Neural cell (in vitro differentiated cells): ENCODE measurements at regions not wholly inside any gene's neighbourhood (a gene's known extent, or its start where the extent isn't known, plus 50 kb on each side); places are given as distances from the start of the nearest gene placed in this dataset.

Experiments
- H2AFZ ChIP-seq: fragments of 200-600, 300-800 bp; sonication (generic), shearing (Covaris generic); 2 replicates; pipeline ENCODE4 v1.6.0; 2014; ENCODE audit warnings: low read depth, mild to moderate bottlenecking, antibody characterized with exemption, low read length, moderate library complexity
- H3F3A ChIP-seq: fragments of 200-600 bp; shearing (Covaris generic); 2 replicates; pipeline ENCODE4 v1.6.1; 2016; ENCODE audit warnings: mild to moderate bottlenecking, moderate library complexity, mixed read lengths, antibody characterized with exemption, low read length; ENCODE audit not compliant: insufficient read depth, poor library complexity, severe bottlenecking
- H3K27ac ChIP-seq: fragments of 200-600, 300-800 bp; sonication (generic), shearing (Covaris generic); 2 replicates; pipeline ENCODE4 v1.5.1; 2014; ENCODE audit warnings: mild to moderate bottlenecking, low read length, moderate library complexity
- H3K27me3 ChIP-seq: fragments of 300-800, 200-600 bp; sonication (generic), shearing (Covaris generic); 2 replicates; pipeline ENCODE4 v1.6.0; 2014; ENCODE audit warnings: mild to moderate bottlenecking, low read depth, low read length, moderate library complexity; ENCODE audit not compliant: insufficient read depth
- H3K36me3 ChIP-seq: fragments of 300-800, 200-600 bp; sonication (generic), shearing (Covaris generic); 2 replicates; pipeline ENCODE4 v1.5.1; 2014; ENCODE audit warnings: mild to moderate bottlenecking, antibody characterized with exemption, low read length, moderate library complexity; ENCODE audit not compliant: insufficient read depth
- H3K4me2 ChIP-seq: fragments of 300-800, 200-600 bp; sonication (generic), shearing (Covaris generic); 2 replicates; pipeline ENCODE4 v1.6.0; 2014; ENCODE audit warnings: mild to moderate bottlenecking, low read length
- H3K4me3 ChIP-seq: fragments of 300-800, 200-600 bp; sonication (generic), shearing (Covaris generic); 2 replicates; pipeline ENCODE4 v1.5.1; 2014; ENCODE audit warnings: mild to moderate bottlenecking, low read length, moderate library complexity
- H3K79me2 ChIP-seq: fragments of 200-600 bp; shearing (Covaris generic); replicated peaks from 2 replicates; pipeline ENCODE4 v1.6.0; 2014; ENCODE audit warnings: mild to moderate bottlenecking, low read length, moderate library complexity; ENCODE audit not compliant: insufficient read depth
- H3K9ac ChIP-seq: fragments of 300-800, 200-600 bp; sonication (generic), shearing (Covaris generic); 2 replicates; pipeline ENCODE4 v1.6.1; 2016; ENCODE audit warnings: mild to moderate bottlenecking, low read length, mixed read lengths
- H3K9me2 ChIP-seq: fragments of 200-600 bp; shearing (Covaris generic); 2 replicates; pipeline ENCODE4 v1.6.1; 2016; ENCODE audit warnings: mild to moderate bottlenecking, low read length, mixed read lengths; ENCODE audit not compliant: insufficient read depth
- H3K9me3 ChIP-seq: fragments of 200-600, 300-800 bp; sonication (generic), shearing (Covaris generic); 2 replicates; pipeline ENCODE4 v1.6.1; 2016; ENCODE audit warnings: mild to moderate bottlenecking, mixed run types, low read length, moderate library complexity, mixed read lengths
- H4K20me1 ChIP-seq: fragments of 200-600 bp; shearing (Covaris generic); 2 replicates; pipeline ENCODE4 v1.6.1; 2016; ENCODE audit warnings: mild to moderate bottlenecking, mixed run types; ENCODE audit not compliant: insufficient read depth
- EP300 ChIP-seq: fragments of 450-650 bp; conservative IDR thresholded peaks from 2 replicates; pipeline ENCODE4 v1.6.1; 2014; ENCODE audit warnings: antibody characterized with exemption, mild to moderate bottlenecking, moderate library complexity; ENCODE audit not compliant: poor library complexity, severe bottlenecking
- EZH2 ChIP-seq: fragments of 200-600, 300-800 bp; shearing (Covaris generic), sonication (generic); IDR thresholded peaks from 2 replicates; pipeline ENCODE4 v1.6.1; 2014; ENCODE audit warnings: antibody characterized with exemption, low read length, borderline replicate concordance, mild to moderate bottlenecking; ENCODE audit not compliant: insufficient read depth, poor library complexity, severe bottlenecking
- MXI1 ChIP-seq: fragments of 450-650 bp; conservative IDR thresholded peaks from 2 replicates; pipeline ENCODE4 v1.6.1; 2014; ENCODE audit warnings: antibody characterized with exemption, mild to moderate bottlenecking; ENCODE audit not compliant: poor library complexity, severe bottlenecking
- POLR2AphosphoS5 ChIP-seq: IDR thresholded peaks from 2 replicates; pipeline ENCODE4 v1.6.1; 2012
- RAD21 ChIP-seq: fragments of 450-650 bp; conservative IDR thresholded peaks from 2 replicates; pipeline ENCODE4 v1.6.1; 2014; ENCODE audit warnings: antibody characterized with exemption, mild to moderate bottlenecking, moderate library complexity
- SMC3 ChIP-seq: fragments of 450-650 bp; conservative IDR thresholded peaks from 2 replicates; pipeline ENCODE4 v1.6.1; 2014; ENCODE audit warnings: antibody characterized with exemption, mild to moderate bottlenecking, moderate library complexity; ENCODE audit not compliant: poor library complexity
- TAF1 ChIP-seq: IDR thresholded peaks from 2 replicates; pipeline ENCODE4 v1.6.1; 2012; ENCODE audit warnings: low read depth
- TF ChIP-seq, protein P1 (sequence below): IDR thresholded peaks from 2 replicates; pipeline ENCODE4 v1.6.1; 2012; ENCODE audit warnings: borderline replicate concordance
- TF ChIP-seq, protein P2 (sequence below): fragments of 450-650 bp; IDR thresholded peaks from 2 replicates; pipeline ENCODE4 v1.5.1; 2014; ENCODE audit warnings: antibody characterized with exemption, mild to moderate bottlenecking, moderate library complexity; ENCODE audit not compliant: poor library complexity, severe bottlenecking

DNA sequence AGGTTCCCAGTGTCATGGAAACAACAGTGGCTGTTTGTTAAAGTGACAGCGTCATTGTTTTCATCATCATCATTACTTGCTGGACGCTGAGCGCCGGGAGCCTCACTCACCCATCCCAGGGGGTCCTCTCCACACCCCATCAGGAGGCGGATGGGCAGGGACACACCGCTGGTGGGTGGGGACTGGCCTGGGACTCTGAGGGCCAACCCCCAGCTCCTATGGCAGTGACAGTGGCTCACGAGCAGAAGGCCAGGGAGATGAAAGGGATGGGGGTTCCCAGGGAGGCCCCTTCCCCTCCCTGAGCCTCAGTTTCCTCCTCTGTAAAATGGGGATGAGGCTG is 76.6 kb upstream of the PRR5 start:
- TF ChIP-seq, protein P1, sequence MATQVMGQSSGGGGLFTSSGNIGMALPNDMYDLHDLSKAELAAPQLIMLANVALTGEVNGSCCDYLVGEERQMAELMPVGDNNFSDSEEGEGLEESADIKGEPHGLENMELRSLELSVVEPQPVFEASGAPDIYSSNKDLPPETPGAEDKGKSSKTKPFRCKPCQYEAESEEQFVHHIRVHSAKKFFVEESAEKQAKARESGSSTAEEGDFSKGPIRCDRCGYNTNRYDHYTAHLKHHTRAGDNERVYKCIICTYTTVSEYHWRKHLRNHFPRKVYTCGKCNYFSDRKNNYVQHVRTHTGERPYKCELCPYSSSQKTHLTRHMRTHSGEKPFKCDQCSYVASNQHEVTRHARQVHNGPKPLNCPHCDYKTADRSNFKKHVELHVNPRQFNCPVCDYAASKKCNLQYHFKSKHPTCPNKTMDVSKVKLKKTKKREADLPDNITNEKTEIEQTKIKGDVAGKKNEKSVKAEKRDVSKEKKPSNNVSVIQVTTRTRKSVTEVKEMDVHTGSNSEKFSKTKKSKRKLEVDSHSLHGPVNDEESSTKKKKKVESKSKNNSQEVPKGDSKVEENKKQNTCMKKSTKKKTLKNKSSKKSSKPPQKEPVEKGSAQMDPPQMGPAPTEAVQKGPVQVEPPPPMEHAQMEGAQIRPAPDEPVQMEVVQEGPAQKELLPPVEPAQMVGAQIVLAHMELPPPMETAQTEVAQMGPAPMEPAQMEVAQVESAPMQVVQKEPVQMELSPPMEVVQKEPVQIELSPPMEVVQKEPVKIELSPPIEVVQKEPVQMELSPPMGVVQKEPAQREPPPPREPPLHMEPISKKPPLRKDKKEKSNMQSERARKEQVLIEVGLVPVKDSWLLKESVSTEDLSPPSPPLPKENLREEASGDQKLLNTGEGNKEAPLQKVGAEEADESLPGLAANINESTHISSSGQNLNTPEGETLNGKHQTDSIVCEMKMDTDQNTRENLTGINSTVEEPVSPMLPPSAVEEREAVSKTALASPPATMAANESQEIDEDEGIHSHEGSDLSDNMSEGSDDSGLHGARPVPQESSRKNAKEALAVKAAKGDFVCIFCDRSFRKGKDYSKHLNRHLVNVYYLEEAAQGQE = no peak
- TF ChIP-seq EZH2 = no peak
- no peak for TF ChIP-seq EP300
- TF ChIP-seq, protein P2, sequence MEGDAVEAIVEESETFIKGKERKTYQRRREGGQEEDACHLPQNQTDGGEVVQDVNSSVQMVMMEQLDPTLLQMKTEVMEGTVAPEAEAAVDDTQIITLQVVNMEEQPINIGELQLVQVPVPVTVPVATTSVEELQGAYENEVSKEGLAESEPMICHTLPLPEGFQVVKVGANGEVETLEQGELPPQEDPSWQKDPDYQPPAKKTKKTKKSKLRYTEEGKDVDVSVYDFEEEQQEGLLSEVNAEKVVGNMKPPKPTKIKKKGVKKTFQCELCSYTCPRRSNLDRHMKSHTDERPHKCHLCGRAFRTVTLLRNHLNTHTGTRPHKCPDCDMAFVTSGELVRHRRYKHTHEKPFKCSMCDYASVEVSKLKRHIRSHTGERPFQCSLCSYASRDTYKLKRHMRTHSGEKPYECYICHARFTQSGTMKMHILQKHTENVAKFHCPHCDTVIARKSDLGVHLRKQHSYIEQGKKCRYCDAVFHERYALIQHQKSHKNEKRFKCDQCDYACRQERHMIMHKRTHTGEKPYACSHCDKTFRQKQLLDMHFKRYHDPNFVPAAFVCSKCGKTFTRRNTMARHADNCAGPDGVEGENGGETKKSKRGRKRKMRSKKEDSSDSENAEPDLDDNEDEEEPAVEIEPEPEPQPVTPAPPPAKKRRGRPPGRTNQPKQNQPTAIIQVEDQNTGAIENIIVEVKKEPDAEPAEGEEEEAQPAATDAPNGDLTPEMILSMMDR = no peak

DNA sequence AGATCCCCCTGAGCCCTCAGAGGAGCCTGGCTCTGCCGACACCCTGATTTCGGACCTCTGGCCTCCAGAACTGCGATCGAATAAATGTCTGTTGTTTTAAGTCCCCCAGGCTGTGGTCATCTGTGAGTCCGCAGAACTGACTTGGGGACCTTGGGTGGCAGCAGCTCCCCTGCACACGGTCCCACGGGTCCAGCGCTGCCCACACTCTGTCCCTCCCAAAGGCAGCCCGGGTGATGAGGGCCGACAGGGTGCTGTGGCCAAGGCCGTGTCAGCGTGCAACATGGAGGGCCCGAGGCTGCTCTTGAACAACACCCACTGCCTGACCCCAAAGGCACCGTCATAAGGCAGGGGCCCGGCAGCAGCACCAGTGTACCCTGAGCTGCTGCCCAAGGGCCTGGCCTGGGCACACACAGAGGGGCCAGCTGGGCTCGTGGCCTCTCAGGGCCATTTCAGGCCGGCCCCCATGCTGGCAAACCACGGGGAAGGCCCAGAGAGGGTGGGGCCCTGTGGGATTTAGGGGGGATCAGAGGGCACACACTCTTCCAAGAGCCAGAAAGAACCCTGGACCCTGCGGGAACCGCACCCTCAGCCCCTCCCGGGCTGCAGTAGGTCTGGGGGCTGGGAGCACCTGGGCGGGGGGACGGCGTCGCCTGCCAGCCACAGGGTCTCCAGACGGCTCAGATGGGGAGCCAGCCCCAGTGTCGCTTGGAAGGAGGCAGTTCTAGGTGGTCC is 77.1 kb upstream of the PRR5 start:
- Histone ChIP-seq H2AFZ (no peak overlapping the region), H3K9ac (peak overlapping the region; percentile 58), H3K27me3 (no peaks in the 10 kb centered on the region), H4K20me1 (no peaks in the 10 kb centered on the region), H3K27ac (peak overlapping the region; percentile 3), H3K9me2 (no peaks in the 10 kb centered on the region), H3K79me2 (no peaks in the 10 kb centered on the region), H3F3A (no peaks in the 10 kb centered on the region), H3K36me3 (no peaks in the 10 kb centered on the region), H3K9me3 (no peaks in the 10 kb centered on the region), H3K4me2 (no peak overlapping the region), H3K4me3 (no peak overlapping the region)
- TF ChIP-seq, protein P1 = no peak
- TF ChIP-seq MXI1 (no peak), EP300 (no peak), POLR2AphosphoS5 (peak; percentile 28), TAF1 (no peak), SMC3 (no peak), RAD21 (no peak)
- TF ChIP-seq, protein P2 = no peak

More for the DNA sequence above, 76.6 kb upstream of the PRR5 start:
- Histone ChIP-seq H3K9me2 (no peaks in the 10 kb centered on the region), H3F3A (no peaks in the 10 kb centered on the region), H3K9ac (peak overlapping the region; percentile 58), H3K4me3 (no peak overlapping the region), H3K4me2 (no peak overlapping the region), H2AFZ (no peak overlapping the region), H3K36me3 (no peaks in the 10 kb centered on the region), H3K9me3 (no peaks in the 10 kb centered on the region), H3K79me2 (no peaks in the 10 kb centered on the region), H3K27me3 (no peaks in the 10 kb centered on the region), H3K27ac (peak overlapping the region; percentile 3), H4K20me1 (no peaks in the 10 kb centered on the region)
